ENCODE measurements at regions not wholly inside any gene's neighbourhood (a gene's known extent, or its start where the extent isn't known, plus 50 kb on each side); places are given as distances from the start of the nearest gene placed in this dataset.

- no peak overlapping the region for H2AFZ ChIP-seq
- no peak overlapping the region for H3K4me3 ChIP-seq
- TF ChIP-seq CREB1 (CRISPR knock-in tag; IDR thresholded peaks at IDR 0.05; ENCODE audit: low read depth) (no peak), POLR2AphosphoS5 (IDR thresholded peaks at IDR 0.05; ENCODE audit: low read depth) (no peak), EZH2 (IDR thresholded peaks at IDR 0.05; ENCODE audit: low read depth, unreplicated experiment) (no peak), JUNB (IDR thresholded peaks at IDR 0.05; ENCODE audit: unreplicated experiment) (no peak), STAT1 (IDR thresholded peaks at IDR 0.05; ENCODE audit: unreplicated experiment) (no peak), ETS1 (IDR thresholded peaks at IDR 0.05) (no peak), ZNF331 (CRISPR knock-in tag; IDR thresholded peaks at IDR 0.05; ENCODE audit: low read depth) (no peak), ZNF114 (CRISPR knock-in tag; IDR thresholded peaks at IDR 0.05) (no peak), EZH2phosphoT487 (IDR thresholded peaks at IDR 0.05; ENCODE audit: unreplicated experiment) (no peak), NANOG (IDR thresholded peaks at IDR 0.05; ENCODE audit: borderline replicate concordance) (no peak)
- TF ChIP-seq, protein P1, sequence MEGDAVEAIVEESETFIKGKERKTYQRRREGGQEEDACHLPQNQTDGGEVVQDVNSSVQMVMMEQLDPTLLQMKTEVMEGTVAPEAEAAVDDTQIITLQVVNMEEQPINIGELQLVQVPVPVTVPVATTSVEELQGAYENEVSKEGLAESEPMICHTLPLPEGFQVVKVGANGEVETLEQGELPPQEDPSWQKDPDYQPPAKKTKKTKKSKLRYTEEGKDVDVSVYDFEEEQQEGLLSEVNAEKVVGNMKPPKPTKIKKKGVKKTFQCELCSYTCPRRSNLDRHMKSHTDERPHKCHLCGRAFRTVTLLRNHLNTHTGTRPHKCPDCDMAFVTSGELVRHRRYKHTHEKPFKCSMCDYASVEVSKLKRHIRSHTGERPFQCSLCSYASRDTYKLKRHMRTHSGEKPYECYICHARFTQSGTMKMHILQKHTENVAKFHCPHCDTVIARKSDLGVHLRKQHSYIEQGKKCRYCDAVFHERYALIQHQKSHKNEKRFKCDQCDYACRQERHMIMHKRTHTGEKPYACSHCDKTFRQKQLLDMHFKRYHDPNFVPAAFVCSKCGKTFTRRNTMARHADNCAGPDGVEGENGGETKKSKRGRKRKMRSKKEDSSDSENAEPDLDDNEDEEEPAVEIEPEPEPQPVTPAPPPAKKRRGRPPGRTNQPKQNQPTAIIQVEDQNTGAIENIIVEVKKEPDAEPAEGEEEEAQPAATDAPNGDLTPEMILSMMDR (conservative IDR thresholded peaks at IDR 0.05; ENCODE audit: low read depth in 2 of 2) = no peak
- TF ChIP-seq, protein P2, sequence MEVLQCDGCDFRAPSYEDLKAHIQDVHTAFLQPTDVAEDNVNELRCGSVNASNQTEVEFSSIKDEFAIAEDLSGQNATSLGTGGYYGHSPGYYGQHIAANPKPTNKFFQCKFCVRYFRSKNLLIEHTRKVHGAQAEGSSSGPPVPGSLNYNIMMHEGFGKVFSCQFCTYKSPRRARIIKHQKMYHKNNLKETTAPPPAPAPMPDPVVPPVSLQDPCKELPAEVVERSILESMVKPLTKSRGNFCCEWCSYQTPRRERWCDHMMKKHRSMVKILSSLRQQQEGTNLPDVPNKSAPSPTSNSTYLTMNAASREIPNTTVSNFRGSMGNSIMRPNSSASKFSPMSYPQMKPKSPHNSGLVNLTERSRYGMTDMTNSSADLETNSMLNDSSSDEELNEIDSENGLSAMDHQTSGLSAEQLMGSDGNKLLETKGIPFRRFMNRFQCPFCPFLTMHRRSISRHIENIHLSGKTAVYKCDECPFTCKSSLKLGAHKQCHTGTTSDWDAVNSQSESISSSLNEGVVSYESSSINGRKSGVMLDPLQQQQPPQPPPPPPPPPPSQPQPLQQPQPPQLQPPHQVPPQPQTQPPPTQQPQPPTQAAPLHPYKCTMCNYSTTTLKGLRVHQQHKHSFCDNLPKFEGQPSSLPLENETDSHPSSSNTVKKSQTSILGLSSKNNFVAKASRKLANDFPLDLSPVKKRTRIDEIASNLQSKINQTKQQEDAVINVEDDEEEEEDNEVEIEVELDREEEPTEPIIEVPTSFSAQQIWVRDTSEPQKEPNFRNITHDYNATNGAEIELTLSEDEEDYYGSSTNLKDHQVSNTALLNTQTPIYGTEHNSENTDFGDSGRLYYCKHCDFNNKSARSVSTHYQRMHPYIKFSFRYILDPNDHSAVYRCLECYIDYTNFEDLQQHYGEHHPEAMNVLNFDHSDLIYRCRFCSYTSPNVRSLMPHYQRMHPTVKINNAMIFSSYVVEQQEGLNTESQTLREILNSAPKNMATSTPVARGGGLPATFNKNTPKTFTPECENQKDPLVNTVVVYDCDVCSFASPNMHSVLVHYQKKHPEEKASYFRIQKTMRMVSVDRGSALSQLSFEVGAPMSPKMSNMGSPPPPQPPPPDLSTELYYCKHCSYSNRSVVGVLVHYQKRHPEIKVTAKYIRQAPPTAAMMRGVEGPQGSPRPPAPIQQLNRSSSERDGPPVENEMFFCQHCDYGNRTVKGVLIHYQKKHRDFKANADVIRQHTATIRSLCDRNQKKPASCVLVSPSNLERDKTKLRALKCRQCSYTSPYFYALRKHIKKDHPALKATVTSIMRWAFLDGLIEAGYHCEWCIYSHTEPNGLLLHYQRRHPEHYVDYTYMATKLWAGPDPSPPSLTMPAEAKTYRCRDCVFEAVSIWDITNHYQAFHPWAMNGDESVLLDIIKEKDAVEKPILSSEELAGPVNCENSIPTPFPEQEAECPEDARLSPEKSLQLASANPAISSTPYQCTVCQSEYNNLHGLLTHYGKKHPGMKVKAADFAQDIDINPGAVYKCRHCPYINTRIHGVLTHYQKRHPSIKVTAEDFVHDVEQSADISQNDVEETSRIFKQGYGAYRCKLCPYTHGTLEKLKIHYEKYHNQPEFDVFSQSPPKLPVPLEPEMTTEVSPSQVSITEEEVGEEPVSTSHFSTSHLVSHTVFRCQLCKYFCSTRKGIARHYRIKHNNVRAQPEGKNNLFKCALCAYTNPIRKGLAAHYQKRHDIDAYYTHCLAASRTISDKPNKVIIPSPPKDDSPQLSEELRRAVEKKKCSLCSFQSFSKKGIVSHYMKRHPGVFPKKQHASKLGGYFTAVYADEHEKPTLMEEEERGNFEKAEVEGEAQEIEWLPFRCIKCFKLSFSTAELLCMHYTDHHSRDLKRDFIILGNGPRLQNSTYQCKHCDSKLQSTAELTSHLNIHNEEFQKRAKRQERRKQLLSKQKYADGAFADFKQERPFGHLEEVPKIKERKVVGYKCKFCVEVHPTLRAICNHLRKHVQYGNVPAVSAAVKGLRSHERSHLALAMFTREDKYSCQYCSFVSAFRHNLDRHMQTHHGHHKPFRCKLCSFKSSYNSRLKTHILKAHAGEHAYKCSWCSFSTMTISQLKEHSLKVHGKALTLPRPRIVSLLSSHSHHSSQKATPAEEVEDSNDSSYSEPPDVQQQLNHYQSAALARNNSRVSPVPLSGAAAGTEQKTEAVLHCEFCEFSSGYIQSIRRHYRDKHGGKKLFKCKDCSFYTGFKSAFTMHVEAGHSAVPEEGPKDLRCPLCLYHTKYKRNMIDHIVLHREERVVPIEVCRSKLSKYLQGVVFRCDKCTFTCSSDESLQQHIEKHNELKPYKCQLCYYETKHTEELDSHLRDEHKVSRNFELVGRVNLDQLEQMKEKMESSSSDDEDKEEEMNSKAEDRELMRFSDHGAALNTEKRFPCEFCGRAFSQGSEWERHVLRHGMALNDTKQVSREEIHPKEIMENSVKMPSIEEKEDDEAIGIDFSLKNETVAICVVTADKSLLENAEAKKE (CRISPR knock-in tag; IDR thresholded peaks at IDR 0.05) = no peak
- TF ChIP-seq, protein P3, sequence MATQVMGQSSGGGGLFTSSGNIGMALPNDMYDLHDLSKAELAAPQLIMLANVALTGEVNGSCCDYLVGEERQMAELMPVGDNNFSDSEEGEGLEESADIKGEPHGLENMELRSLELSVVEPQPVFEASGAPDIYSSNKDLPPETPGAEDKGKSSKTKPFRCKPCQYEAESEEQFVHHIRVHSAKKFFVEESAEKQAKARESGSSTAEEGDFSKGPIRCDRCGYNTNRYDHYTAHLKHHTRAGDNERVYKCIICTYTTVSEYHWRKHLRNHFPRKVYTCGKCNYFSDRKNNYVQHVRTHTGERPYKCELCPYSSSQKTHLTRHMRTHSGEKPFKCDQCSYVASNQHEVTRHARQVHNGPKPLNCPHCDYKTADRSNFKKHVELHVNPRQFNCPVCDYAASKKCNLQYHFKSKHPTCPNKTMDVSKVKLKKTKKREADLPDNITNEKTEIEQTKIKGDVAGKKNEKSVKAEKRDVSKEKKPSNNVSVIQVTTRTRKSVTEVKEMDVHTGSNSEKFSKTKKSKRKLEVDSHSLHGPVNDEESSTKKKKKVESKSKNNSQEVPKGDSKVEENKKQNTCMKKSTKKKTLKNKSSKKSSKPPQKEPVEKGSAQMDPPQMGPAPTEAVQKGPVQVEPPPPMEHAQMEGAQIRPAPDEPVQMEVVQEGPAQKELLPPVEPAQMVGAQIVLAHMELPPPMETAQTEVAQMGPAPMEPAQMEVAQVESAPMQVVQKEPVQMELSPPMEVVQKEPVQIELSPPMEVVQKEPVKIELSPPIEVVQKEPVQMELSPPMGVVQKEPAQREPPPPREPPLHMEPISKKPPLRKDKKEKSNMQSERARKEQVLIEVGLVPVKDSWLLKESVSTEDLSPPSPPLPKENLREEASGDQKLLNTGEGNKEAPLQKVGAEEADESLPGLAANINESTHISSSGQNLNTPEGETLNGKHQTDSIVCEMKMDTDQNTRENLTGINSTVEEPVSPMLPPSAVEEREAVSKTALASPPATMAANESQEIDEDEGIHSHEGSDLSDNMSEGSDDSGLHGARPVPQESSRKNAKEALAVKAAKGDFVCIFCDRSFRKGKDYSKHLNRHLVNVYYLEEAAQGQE (IDR thresholded peaks at IDR 0.05; ENCODE audit: unreplicated experiment) = no peak
- H3K9me3 Mint-ChIP-seq = no peaks in the 10 kb centered on the region
- 0 out of 2 replicates have a peak, but pooled peaks cover 3% of the 10 kb centered on the region for H3K9me2 ChIP-seq (ENCODE audit: insufficient read depth)
- no peaks in the 10 kb centered on the region for H4K20me1 ChIP-seq (replicated peaks; ENCODE audit: insufficient read depth)
- no peaks in the 10 kb centered on the region for H3K36me3 Mint-ChIP-seq (ENCODE audit: low read depth)
- no peaks in the 10 kb centered on the region for H3K27me3 ChIP-seq (ENCODE audit: insufficient read depth)
- H3K27me3 Mint-ChIP-seq (ENCODE audit: insufficient read depth, low read depth, poor library complexity) = peaks cover 8% of the 10 kb centered on the region
- no peaks in the 10 kb centered on the region for H3K79me2 ChIP-seq (replicated peaks; ENCODE audit: insufficient read depth)
- H3K27ac ChIP-seq (ENCODE audit: low read depth) = no peak overlapping the region
- DNase-seq (ENCODE audit: low spot score) (no peak), ATAC-seq (no peak)
- no peaks in the 10 kb centered on the region for H3F3A ChIP-seq (replicated peaks; ENCODE audit: low read depth)
- H3K27ac Mint-ChIP-seq = no peak overlapping the region
- peaks cover 29% of the 10 kb centered on the region for H3K4me1 Mint-ChIP-seq
- H3K4me1 ChIP-seq (ENCODE audit: insufficient read depth) = peaks cover 15% of the 10 kb centered on the region; the same call in 1 of the 2 replicates
- no peak overlapping the region for H3K4me3 Mint-ChIP-seq
- H3K36me3 ChIP-seq (ENCODE audit: insufficient read depth) = no peaks in the 10 kb centered on the region
- no peak overlapping the region for H3K4me2 ChIP-seq
Measured at GRCh38 chr6:119612911-119613381, 263.4 kb upstream of the MAN1A1 start.
